ENCODE measurements at regions not wholly inside any gene's neighbourhood (a gene's known extent, or its start where the extent isn't known, plus 50 kb on each side); places are given as distances from the start of the nearest gene placed in this dataset.

DNA sequence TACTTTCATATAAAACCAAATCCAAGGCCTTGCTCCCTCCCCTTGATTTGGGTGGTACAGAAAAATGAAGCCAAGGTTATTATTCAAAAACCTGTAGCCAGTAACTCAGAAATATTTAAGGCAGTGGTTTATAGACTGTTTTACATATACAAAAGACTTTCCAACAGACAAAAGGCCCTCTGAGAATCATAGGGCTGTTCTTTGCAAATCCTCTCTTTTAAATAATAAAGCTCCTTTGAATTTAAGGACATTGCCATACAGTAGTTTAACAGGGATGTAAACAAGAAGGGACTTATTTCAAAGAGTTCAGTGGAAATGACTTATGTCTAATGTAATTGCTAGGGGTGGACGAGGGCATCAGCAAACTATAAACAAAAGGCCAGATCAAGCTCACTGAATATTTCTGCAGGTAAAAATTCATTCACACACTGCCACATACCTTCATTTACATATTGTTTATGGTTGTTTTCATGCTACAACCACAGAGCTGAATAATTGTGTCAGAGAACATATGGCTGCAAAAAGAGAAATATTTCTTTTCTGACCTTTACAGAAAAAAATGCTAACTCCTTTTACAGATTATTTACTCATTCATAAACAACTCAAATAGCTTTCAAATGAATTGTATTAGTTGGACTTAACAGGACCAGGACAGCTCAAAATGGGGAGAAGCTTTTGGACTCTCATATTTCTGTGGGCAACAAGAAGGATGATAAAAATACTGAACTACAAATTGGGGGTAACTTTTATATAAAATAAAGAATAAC lies 665.6 kb downstream of the SLITRK1 start:
- H3K27ac ChIP-seq, result no peak overlapping the region
- H3K4me1 ChIP-seq, result no peaks in the 10 kb centered on the region
- no peak for DNase-seq
- TF ChIP-seq EP300 (IDR thresholded peaks at IDR 0.05) (no peak), POLR2AphosphoS5 (IDR thresholded peaks at IDR 0.05) (no peak), POLR2A (IDR thresholded peaks at IDR 0.05) (no peak)
- TF ChIP-seq, protein P1, sequence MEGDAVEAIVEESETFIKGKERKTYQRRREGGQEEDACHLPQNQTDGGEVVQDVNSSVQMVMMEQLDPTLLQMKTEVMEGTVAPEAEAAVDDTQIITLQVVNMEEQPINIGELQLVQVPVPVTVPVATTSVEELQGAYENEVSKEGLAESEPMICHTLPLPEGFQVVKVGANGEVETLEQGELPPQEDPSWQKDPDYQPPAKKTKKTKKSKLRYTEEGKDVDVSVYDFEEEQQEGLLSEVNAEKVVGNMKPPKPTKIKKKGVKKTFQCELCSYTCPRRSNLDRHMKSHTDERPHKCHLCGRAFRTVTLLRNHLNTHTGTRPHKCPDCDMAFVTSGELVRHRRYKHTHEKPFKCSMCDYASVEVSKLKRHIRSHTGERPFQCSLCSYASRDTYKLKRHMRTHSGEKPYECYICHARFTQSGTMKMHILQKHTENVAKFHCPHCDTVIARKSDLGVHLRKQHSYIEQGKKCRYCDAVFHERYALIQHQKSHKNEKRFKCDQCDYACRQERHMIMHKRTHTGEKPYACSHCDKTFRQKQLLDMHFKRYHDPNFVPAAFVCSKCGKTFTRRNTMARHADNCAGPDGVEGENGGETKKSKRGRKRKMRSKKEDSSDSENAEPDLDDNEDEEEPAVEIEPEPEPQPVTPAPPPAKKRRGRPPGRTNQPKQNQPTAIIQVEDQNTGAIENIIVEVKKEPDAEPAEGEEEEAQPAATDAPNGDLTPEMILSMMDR (IDR thresholded peaks at IDR 0.05), result no peak
- H3K27me3 ChIP-seq, result no peaks in the 10 kb centered on the region
- WGBS, 2 donors, result 51 to 53% methylated on average over 1 of the region's 1 CpG
- H3K9me3 ChIP-seq, result peaks cover 0 to 1% (median 0%) of the 10 kb centered on the region in 4 donors
- H3K36me3 ChIP-seq, result no peaks in the 10 kb centered on the region
- ATAC-seq (ENCODE audit: low FRiP score in 2 of 2), result no peak
- H3K4me3 ChIP-seq, result no peak overlapping the region

DNA sequence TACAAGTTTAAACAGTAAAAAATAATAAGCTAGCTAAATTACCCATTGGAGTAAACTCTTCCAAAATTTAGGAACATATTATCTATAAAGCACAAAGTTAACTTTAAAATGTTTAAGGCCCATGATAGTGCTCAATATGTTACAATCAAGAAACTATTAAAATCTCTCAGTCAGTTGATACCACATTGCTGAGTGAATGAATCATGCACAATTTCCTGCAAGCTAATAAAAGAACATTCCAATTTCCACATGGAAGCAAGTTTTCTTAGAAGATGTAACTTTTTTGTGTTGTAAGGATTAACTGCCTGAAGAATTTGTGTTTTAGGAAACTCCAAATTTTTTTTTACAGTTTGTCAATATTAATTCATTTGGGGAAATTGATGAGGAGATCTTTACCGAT lies 666.6 kb downstream of the SLITRK1 start:
- TF ChIP-seq EP300 (IDR thresholded peaks at IDR 0.05), result no peak
- TF ChIP-seq, protein P1 (IDR thresholded peaks at IDR 0.05), result no peak
- no peak for TF ChIP-seq POLR2AphosphoS5 (IDR thresholded peaks at IDR 0.05)
- no peak for TF ChIP-seq POLR2A (IDR thresholded peaks at IDR 0.05)
- Histone ChIP-seq H3K4me3 (no peak overlapping the region), H3K9me3 (peaks cover 0 to 5% (median under 1%) of the 10 kb centered on the region in 4 donors), H3K36me3 (no peaks in the 10 kb centered on the region), H3K27me3 (no peaks in the 10 kb centered on the region), H3K4me1 (no peaks in the 10 kb centered on the region), H3K27ac (no peak overlapping the region)
- 74 to 86% methylated on average over 1 of the region's 1 CpG for WGBS, 2 donors
- ATAC-seq (ENCODE audit: low FRiP score in 2 of 2), result no peak
- no peak for DNase-seq

DNA sequence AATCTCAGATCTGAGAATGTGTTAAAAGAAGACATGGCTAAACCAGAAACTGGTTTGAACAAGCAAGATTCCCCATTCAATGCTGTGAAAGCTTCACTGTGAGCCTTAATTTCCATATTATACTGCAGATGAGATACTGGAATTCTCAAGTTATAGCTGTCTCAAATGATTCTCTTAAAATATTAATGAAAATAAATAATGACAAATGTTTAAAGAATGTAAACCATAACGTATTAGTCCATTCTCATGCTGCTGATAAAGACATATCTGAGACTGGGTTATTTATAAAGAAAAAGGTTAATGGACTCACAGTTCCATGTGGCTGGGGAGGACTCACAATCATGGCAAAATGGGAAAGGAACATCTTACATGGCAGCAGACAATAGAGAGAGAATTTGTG lies 667.8 kb downstream of the SLITRK1 start:
- 55 to 61% methylated on average over 1 of the region's 1 CpG for WGBS, 2 donors
- Histone ChIP-seq H3K27ac (no peak overlapping the region), H3K27me3 (no peaks in the 10 kb centered on the region), H3K9me3 (peaks cover 0 to 13% (median 2%) of the 10 kb centered on the region in 4 donors), H3K4me3 (no peak overlapping the region), H3K4me1 (no peaks in the 10 kb centered on the region), H3K36me3 (no peaks in the 10 kb centered on the region)
- TF ChIP-seq, protein P1 (IDR thresholded peaks at IDR 0.05), result no peak
- no peak for TF ChIP-seq POLR2A (IDR thresholded peaks at IDR 0.05)
- TF ChIP-seq POLR2AphosphoS5 (IDR thresholded peaks at IDR 0.05), result no peak
- no peak for TF ChIP-seq EP300 (IDR thresholded peaks at IDR 0.05)
- no peak for ATAC-seq (ENCODE audit: low FRiP score in 2 of 2)
- no peak for DNase-seq

DNA sequence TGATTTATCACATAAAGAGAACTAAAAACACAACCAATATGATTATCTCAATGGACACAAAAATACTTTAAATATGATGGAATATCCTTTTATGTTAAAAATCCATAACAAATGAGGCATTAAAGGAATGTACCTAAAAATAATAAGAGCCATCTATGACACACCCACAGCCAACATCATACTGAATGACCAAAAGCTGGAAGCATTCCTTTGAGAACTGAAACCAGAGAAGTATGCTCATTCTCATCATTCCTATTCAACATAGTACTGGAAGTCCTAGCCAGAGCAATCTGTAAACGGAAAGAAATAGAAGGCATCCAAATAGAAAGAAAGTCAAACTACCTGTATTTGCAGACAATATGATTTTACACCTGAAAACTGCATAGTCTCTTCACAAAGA lies 671.0 kb downstream of the SLITRK1 start:
- TF ChIP-seq, protein P1 (IDR thresholded peaks at IDR 0.05), result no peak
- TF ChIP-seq POLR2A (IDR thresholded peaks at IDR 0.05) (no peak), EP300 (IDR thresholded peaks at IDR 0.05) (no peak), POLR2AphosphoS5 (IDR thresholded peaks at IDR 0.05) (no peak)
- 83 to 88% methylated on average over 1 of the region's 1 CpG for whole genome bisulfite sequencing, 2 donors
- H3K36me3 ChIP-seq, result no peaks in the 10 kb centered on the region
- no peak overlapping the region for H3K27ac ChIP-seq
- H3K9me3 ChIP-seq, result peaks cover 0 to 16% (median 4%) of the 10 kb centered on the region in 4 donors
- no peak for DNase-seq
- H3K4me1 ChIP-seq, result no peaks in the 10 kb centered on the region
- no peak for ATAC-seq (ENCODE audit: low FRiP score in 2 of 2)
- H3K4me3 ChIP-seq, result no peak overlapping the region
- H3K27me3 ChIP-seq, result no peaks in the 10 kb centered on the region

DNA sequence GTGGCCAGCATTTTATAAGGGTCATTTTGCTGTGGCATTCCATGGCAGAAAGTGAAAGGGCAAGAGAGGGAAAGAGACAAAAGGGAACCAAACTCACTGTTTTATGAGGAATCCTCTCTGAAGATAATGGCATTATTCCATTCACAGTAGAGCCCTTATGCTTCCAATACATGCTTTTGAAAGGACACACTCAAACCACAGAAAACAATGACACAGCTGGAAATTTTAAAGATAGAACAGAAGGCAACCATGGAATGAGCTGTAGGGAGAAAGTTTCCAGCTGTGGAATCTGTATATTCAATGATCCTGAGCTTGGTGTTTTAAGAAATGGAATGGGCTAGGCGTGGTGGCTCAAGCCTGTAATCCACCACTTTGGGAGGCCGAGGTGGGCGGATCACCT lies 677.4 kb downstream of the SLITRK1 start:
- ATAC-seq (ENCODE audit: low FRiP score in 2 of 2), result no peak
- Histone ChIP-seq H3K4me1 (no peaks in the 10 kb centered on the region), H3K4me3 (no peak overlapping the region), H3K27ac (no peak overlapping the region), H3K36me3 (no peaks in the 10 kb centered on the region), H3K9me3 (peaks cover 0 to 8% (median 1%) of the 10 kb centered on the region in 4 donors), H3K27me3 (no peaks in the 10 kb centered on the region)
- no peak for TF ChIP-seq EP300 (IDR thresholded peaks at IDR 0.05)
- TF ChIP-seq, protein P1 (IDR thresholded peaks at IDR 0.05), result no peak
- TF ChIP-seq POLR2AphosphoS5 (IDR thresholded peaks at IDR 0.05), result no peak
- no peak for TF ChIP-seq POLR2A (IDR thresholded peaks at IDR 0.05)
- DNase-seq, result no peak
- WGBS, 2 donors, result 84 to 86% methylated on average over 3 of the region's 3 CpGs

All from upper lobe of left lung (tissue), 6 donors.